A673 (cell line): ENCODE measurements at regions not wholly inside any gene's neighbourhood (a gene's known extent, or its start where the extent isn't known, plus 50 kb on each side); places are given as distances from the start of the nearest gene placed in this dataset.

Experiments used
- BruUV-seq: library from RNA; stranded (reverse); fragments of 400-500 nt; replicated peaks from 2 replicates; lab custom pipeline; 2021; lab: Mats Ljungman, UMichigan
- CTCF ChIA-PET: fragments of 300-600 bp; sonication (Branson Sonifier 250); formaldehyde crosslinking; loops from one replicate; lab custom pipeline; 2022; ENCODE audit warnings: antibody characterized with exemption; lab: Charles Lee
- POLR2A ChIA-PET: fragments of 300-600 bp; sonication (Branson Sonifier 250); formaldehyde crosslinking; loops from one replicate; lab custom pipeline; 2022; ENCODE audit warnings: antibody characterized with exemption; ENCODE audit not compliant: low non-redundant PET; lab: Charles Lee
- DNase-seq: peaks from one replicate; pipeline ENCODE4 v3.0.0-alpha.2; 2015; ENCODE audit warnings: low spot score
- H3K27ac ChIP-seq: fragments of 200-600 bp; sonication (generic); 2 replicates; pipeline ENCODE4 v1.5.1; 2016; ENCODE audit warnings: mixed run types, low read depth, mild to moderate bottlenecking, mixed read lengths, antibody characterized with exemption, low read length; ENCODE audit not compliant: poor library complexity, severe bottlenecking
- H3K27me3 ChIP-seq: fragments of 200-600 bp; sonication (generic); replicated peaks from 2 replicates; pipeline ENCODE4 v1.6.1; 2017; ENCODE audit warnings: mixed run types, low read depth, mild to moderate bottlenecking, mixed read lengths, antibody characterized with exemption, low read length; ENCODE audit not compliant: insufficient read depth, poor library complexity
- H3K36me3 ChIP-seq: fragments of 200-600 bp; sonication (generic); 2 replicates; pipeline ENCODE4 v1.6.1; 2016; ENCODE audit warnings: mixed run types, mild to moderate bottlenecking, mixed read lengths, antibody characterized with exemption, low read length; ENCODE audit not compliant: insufficient read depth, poor library complexity, severe bottlenecking
- H3K4me1 ChIP-seq: fragments of 200-600 bp; sonication (generic); 2 replicates; pipeline ENCODE4 v1.6.1; 2017; ENCODE audit warnings: mixed run types, mild to moderate bottlenecking, mixed read lengths, antibody characterized with exemption, low read length; ENCODE audit not compliant: insufficient read depth, poor library complexity, severe bottlenecking
- H3K4me3 ChIP-seq: fragments of 200-600 bp; sonication (generic); 2 replicates; pipeline ENCODE4 v1.5.1; 2016; ENCODE audit warnings: low read depth, mixed run types, mild to moderate bottlenecking, mixed read lengths, low read length; ENCODE audit not compliant: poor library complexity, severe bottlenecking
- H3K9me3 ChIP-seq: fragments of 200-600 bp; sonication (generic); 2 replicates; pipeline ENCODE4 v1.6.1; 2016; ENCODE audit warnings: mixed run types, low read depth, mild to moderate bottlenecking, mixed read lengths, antibody characterized with exemption, low read length; ENCODE audit not compliant: poor library complexity, severe bottlenecking
- CTCF ChIP-seq: fragments of 300-800, 200-600 bp; sonication (generic); conservative IDR thresholded peaks from 2 replicates; pipeline ENCODE4 v1.5.1; 2017; ENCODE audit warnings: low read depth, mild to moderate bottlenecking, antibody characterized with exemption, low read length, moderate library complexity, mixed read lengths
- EZH2 ChIP-seq: fragments of 200-600 bp; sonication (generic); IDR thresholded peaks from 2 replicates; pipeline ENCODE4 v1.6.1; 2017; ENCODE audit warnings: borderline replicate concordance, low read depth, mild to moderate bottlenecking, mixed read lengths, antibody characterized with exemption, low read length; ENCODE audit not compliant: poor library complexity, severe bottlenecking
- intact Hi-C: fragments of 100-400 bp; cut with micrococcal nuclease; formaldehyde crosslinking; loops from one replicate; pipeline ENCODE4 v1.10.0; 2022; ENCODE audit not compliant: unreplicated experiment

DNA sequence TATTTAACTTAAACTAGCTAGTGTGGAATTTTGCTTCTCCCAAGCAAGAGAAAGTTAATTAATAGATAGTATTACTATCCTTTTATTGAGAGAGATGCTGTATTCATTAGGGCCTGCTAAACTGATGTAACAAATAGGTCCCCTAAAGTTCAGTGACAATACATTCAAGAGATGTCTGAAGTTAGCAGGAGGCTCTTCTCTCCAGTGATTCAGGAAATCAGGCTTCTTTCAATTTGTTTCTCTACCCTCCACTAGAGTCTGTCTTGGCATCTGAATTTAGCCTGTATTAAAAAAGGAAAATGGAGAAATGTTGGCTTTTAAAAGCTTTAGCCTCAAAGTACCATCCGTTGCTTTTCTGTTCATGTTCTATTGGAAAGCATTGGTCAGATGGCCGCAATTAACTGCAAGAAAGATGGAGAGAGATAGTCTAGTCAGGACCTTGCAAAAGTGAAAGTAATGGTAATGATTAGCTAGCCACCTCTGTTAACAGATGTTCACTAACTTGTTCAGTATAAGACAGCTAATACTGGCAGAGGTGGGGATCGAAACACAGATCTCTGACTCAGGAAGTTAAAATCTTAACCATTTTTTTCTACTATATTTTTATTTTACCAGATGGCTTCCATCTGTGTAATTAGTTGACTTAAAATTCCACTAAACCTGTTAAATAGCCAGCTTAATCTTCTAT lies 786.8 kb downstream of the TMTC2 start:
- Histone ChIP-seq H3K27ac (no peak overlapping the region), H3K9me3 (no peaks in the 10 kb centered on the region), H3K4me1 (no peaks in the 10 kb centered on the region), H3K36me3 (no peaks in the 10 kb centered on the region), H3K4me3 (no peak overlapping the region), H3K27me3 (no peaks in the 10 kb centered on the region)
- CTCF ChIA-PET = no interaction called here
- DNase-seq = no peak
- intact Hi-C loops = no loop called here
- no TSS peak for BruUV-seq
- TF ChIP-seq EZH2 (no peak), CTCF (no peak)
- POLR2A ChIA-PET = no interaction called here

- ChIA-PET POLR2A (no interaction called here), CTCF (no interaction called here)
- no peaks in the 10 kb centered on the region for H3K9me3 ChIP-seq
- H3K27ac ChIP-seq = no peak overlapping the region
- DNase-seq = no peak
- H3K4me3 ChIP-seq = no peak overlapping the region
- no peaks in the 10 kb centered on the region for H3K27me3 ChIP-seq
- BruUV-seq = no TSS peak
- no peaks in the 10 kb centered on the region for H3K4me1 ChIP-seq
- TF ChIP-seq EZH2 = no peak
- TF ChIP-seq CTCF = no peak
- intact Hi-C loops = no loop called here
- H3K36me3 ChIP-seq = no peaks in the 10 kb centered on the region
Measured at GRCh38 chr12:83472772-83473171, 786.1 kb downstream of the TMTC2 start.

DNA sequence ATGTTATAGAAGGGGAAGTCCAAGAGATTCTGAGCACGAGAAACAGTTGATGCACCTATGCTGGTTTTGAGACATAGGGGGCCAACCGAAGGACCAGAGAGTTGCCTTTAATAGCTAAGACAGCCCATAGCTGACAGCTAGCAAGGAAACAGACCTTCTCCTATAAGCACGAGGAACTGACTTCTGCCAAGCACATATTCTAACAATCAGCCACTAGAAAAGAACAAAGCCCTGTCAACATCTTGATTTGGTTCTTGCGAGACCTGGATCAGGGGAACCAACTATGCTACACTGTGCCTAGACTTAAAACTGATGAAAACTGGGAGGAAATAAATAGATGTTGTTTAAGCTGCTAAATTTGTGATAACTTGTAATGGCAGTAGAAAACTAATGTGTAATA lies 785.6 kb downstream of the TMTC2 start:
- no peak for DNase-seq
- H3K4me1 ChIP-seq = no peaks in the 10 kb centered on the region
- H3K4me3 ChIP-seq = no peak overlapping the region
- BruUV-seq = no TSS peak
- ChIA-PET CTCF (no interaction called here), POLR2A (no interaction called here)
- H3K27ac ChIP-seq = no peak overlapping the region
- H3K36me3 ChIP-seq = no peaks in the 10 kb centered on the region
- intact Hi-C loops = no loop called here
- no peaks in the 10 kb centered on the region for H3K9me3 ChIP-seq
- TF ChIP-seq EZH2 (no peak), CTCF (no peak)
- H3K27me3 ChIP-seq = no peaks in the 10 kb centered on the region
